Skeletal muscle tissue (tissue), 3 donors: ENCODE measurements at regions not wholly inside any gene's neighbourhood (a gene's known extent, or its start where the extent isn't known, plus 50 kb on each side); places are given as distances from the start of the nearest gene placed in this dataset.

Experiments used
- H3K27ac ChIP-seq: one replicate; pipeline ENCODE4 v1.7.0; 2013; ENCODE audit warnings: mild to moderate bottlenecking, low read depth, low read length, inconsistent platforms
- H3K27me3 ChIP-seq, 3 donors: one replicate each; pipeline ENCODE4 v1.7.0; 2013; ENCODE audit warnings: low read length in 3 of 3; ENCODE audit not compliant: control insufficient read depth in 3 of 3, insufficient read depth in 3 of 3
- H3K36me3 ChIP-seq, 3 donors: one replicate each; pipeline ENCODE4 v1.7.0; 2013; ENCODE audit warnings: low read length in 3 of 3; ENCODE audit not compliant: control insufficient read depth in 3 of 3, insufficient read depth in 3 of 3
- H3K4me1 ChIP-seq, 3 donors: one replicate each; pipeline ENCODE4 v1.7.0; 2013; ENCODE audit warnings: low read length in 3 of 3, mild to moderate bottlenecking in 3 of 3; ENCODE audit not compliant: control insufficient read depth in 3 of 3, insufficient read depth in 3 of 3
- H3K4me3 ChIP-seq, 3 donors: one replicate each; pipeline ENCODE4 v1.7.0; 2013; ENCODE audit warnings: low read length in 3 of 3
- H3K9ac ChIP-seq, 3 donors: one replicate each; pipeline ENCODE4 v1.7.0; 2013; ENCODE audit warnings: low read length in 3 of 3, mild to moderate bottlenecking in 3 of 3, moderate library complexity in 2 of 3, low read depth in 1 of 3
- H3K9me3 ChIP-seq, 3 donors: one replicate each; pipeline ENCODE4 v1.7.0; 2013; ENCODE audit warnings: low read length in 3 of 3; ENCODE audit not compliant: control insufficient read depth in 3 of 3
- donor health status: Osteomylitis.

DNA sequence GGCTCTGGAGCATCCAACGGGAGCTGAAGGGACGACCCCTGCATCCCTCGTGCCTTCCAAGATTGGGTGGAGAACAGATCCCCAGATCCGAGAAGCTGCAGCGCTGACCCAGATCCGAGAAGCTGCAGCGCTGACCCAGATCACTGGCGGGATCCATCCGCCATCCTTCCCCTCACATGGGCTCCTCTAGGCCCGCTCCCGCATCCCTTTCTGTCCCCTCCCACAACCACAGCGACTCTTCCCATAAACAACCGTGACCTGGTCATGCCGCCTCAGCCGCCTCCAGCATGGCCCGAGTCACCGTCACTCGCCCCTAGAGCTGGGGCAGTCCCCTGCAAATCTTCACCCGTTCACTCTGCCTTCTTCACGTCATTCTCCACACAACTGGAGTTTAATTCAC lies 124.9 kb downstream of the UTP18 start:
- peaks cover 0 to 2% (median 0%) of the 10 kb centered on the region in 3 donors for H3K27me3 ChIP-seq
- H3K9me3 ChIP-seq, result no peaks in the 10 kb centered on the region

DNA sequence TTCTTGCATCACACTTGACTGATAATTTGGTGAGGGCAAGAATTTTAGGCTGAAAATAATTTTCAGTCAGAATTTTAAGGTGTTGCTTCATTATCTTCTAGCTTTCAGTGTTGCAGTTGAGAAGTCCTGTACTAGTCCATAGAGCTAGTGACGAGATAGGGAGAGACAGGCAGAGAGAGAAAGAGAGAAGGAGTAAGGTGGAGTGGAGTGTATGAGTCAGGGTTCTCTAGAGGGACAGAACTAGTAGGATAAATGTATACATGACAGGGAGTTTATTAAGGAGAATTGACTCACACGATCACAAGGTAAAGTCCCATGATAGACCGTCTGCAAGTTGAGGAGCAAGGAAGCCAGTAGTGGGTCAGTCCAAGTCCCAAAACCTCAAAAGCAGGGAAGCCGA lies 127.2 kb downstream of the UTP18 start:
- Histone ChIP-seq H3K27me3 (peaks cover 0 to 6% (median 0%) of the 10 kb centered on the region in 3 donors), H3K4me1 (no peaks in the 10 kb centered on the region), H3K9ac (no peak overlapping the region), H3K27ac (no peak overlapping the region), H3K36me3 (no peaks in the 10 kb centered on the region), H3K4me3 (no peak overlapping the region), H3K9me3 (no peaks in the 10 kb centered on the region)

More for the DNA sequence above, 124.9 kb downstream of the UTP18 start:
- Histone ChIP-seq H3K36me3 (no peaks in the 10 kb centered on the region), H3K4me3 (no peak overlapping the region), H3K9ac (no peak overlapping the region), H3K27ac (no peak overlapping the region), H3K4me1 (no peaks in the 10 kb centered on the region)

- Histone ChIP-seq H3K9me3 (no peaks in the 10 kb centered on the region), H3K4me1 (no peaks in the 10 kb centered on the region), H3K9ac (no peak overlapping the region), H3K36me3 (no peaks in the 10 kb centered on the region), H3K27ac (no peak overlapping the region), H3K27me3 (peaks cover 0 to 6% (median 0%) of the 10 kb centered on the region in 3 donors), H3K4me3 (no peak overlapping the region)
Measured at GRCh38 chr17:51387986-51388385, 127.6 kb downstream of the UTP18 start.

- Histone ChIP-seq H3K27ac (no peak overlapping the region), H3K27me3 (peaks cover 0 to 12% (median 0%) of the 10 kb centered on the region in 3 donors), H3K4me3 (no peak overlapping the region), H3K4me1 (no peaks in the 10 kb centered on the region), H3K36me3 (no peaks in the 10 kb centered on the region), H3K9me3 (no peaks in the 10 kb centered on the region), H3K9ac (no peak overlapping the region)
Measured at GRCh38 chr17:51389875-51390274, 129.5 kb downstream of the UTP18 start.

- Histone ChIP-seq H3K9me3 (no peaks in the 10 kb centered on the region), H3K27ac (no peak overlapping the region), H3K4me3 (no peak overlapping the region), H3K27me3 (peaks cover 0 to 12% (median 0%) of the 10 kb centered on the region in 3 donors), H3K9ac (no peak overlapping the region), H3K4me1 (no peaks in the 10 kb centered on the region), H3K36me3 (no peaks in the 10 kb centered on the region)
Measured at GRCh38 chr17:51391982-51392654, 131.8 kb downstream of the UTP18 start.

- Histone ChIP-seq H3K4me3 (no peak overlapping the region), H3K9me3 (no peaks in the 10 kb centered on the region), H3K36me3 (no peaks in the 10 kb centered on the region), H3K9ac (no peak overlapping the region), H3K27me3 (peaks cover 0 to 12% (median 0%) of the 10 kb centered on the region in 3 donors), H3K4me1 (no peaks in the 10 kb centered on the region), H3K27ac (no peak overlapping the region)
Measured at GRCh38 chr17:51395621-51396020, 135.3 kb downstream of the UTP18 start.

DNA sequence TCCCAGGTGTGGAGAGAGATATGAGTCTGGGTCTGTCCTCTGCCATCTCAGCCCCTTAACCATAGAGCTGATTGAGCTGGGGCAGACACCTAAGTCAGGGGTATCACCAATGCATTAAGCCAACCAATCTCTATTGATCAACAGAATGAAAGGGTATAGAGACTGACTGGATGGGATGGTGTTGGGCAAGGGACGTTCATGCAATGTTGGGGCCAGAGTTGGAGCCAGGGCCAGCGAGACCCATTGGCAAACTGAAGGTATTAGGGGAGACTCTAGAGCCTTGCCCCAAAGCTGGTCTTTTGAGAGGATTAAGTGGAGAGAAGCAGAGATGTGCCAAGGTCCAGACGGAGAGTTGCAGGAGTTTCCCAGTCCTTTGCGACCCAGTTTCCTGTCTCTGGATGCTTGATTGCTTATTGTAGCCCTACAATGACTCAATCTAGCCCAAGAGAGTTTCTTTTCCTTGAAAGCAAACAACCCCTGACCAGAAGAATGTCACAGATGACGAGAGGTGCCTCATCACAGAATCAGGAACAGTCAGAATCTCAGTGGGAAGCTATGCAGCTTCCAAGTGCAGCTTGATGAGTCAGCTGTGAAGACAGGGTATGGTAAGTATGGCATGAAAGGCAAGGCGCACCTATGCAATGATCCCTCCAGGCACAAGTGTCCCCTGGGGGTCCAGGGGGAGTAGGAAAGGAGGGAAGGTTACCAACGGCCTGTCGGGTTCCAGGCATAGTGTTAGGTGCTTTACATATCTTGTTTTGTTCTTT lies 137.2 kb downstream of the UTP18 start:
- Histone ChIP-seq H3K9ac (no peak overlapping the region), H3K4me3 (no peak overlapping the region), H3K36me3 (no peaks in the 10 kb centered on the region), H3K27me3 (peaks cover 0 to 9% (median 0%) of the 10 kb centered on the region in 3 donors), H3K4me1 (no peaks in the 10 kb centered on the region), H3K27ac (no peak overlapping the region), H3K9me3 (no peaks in the 10 kb centered on the region)

DNA sequence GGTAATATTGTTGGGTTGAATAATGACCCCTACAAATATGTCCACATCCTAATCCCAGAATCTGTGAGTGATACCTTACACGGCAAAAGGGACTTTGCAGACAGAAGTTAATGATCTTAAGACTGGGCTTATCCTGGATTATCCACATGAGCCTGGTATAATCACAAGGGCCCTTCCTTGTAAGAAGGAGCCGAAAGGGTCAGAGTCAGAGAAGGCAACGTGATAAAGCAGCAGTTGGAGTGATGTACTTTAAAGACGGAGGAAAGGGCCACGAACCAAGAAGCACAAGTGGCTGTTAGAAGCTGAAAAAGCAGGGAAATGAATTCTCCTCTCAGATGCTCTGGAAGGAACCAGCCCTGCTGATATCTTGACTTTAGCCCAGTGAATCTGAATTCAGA lies 137.8 kb downstream of the UTP18 start:
- Histone ChIP-seq H3K4me1 (no peaks in the 10 kb centered on the region), H3K4me3 (no peak overlapping the region), H3K9me3 (no peaks in the 10 kb centered on the region), H3K36me3 (no peaks in the 10 kb centered on the region), H3K27ac (no peak overlapping the region), H3K27me3 (peaks cover 0 to 7% (median 0%) of the 10 kb centered on the region in 3 donors), H3K9ac (no peak overlapping the region)

DNA sequence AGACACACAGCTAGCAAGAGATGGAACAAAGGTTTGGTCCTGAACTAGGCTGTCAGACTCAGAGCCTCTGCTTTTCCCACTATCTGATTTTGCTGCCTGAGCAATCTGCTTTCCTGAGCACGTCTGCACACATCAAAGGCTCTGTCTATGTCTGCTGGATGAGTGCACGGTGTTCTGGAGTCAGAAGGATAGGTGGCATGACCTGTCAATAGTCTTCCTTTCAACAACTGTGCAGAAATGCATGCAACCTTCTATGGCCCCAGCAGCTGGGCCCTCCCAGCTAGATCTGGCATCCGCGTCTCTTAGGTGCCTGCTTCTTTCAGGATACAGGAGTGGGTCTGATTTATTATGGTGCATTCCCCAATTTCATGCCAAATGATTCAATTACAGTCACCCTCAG lies 138.3 kb downstream of the UTP18 start:
- peaks cover 0 to 2% (median 0%) of the 10 kb centered on the region in 3 donors for H3K27me3 ChIP-seq
- no peak overlapping the region for H3K27ac ChIP-seq
- H3K4me3 ChIP-seq, result no peak overlapping the region
- H3K36me3 ChIP-seq, result no peaks in the 10 kb centered on the region
- H3K4me1 ChIP-seq, result no peaks in the 10 kb centered on the region
- H3K9me3 ChIP-seq, result no peaks in the 10 kb centered on the region
- H3K9ac ChIP-seq, result no peak overlapping the region

DNA sequence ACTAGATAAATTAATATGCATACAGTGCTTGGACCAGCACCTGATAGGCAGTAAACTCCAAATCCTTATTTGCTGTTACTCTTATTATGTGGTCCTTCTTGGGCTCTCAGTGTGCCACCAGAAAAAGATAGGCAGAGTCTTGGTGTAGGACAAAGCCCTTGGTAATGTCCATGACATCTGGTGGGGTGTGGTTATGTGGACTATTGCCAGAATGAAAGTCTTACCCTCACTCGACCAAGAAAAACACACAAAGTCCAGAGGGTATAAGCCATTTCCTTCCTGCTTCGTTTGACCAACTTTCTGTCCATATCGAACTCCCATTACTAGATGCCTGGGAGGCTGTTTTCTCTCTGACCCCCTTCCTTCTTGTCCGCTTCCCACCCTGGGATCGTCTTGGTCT lies 140.9 kb downstream of the UTP18 start:
- Histone ChIP-seq H3K36me3 (no peaks in the 10 kb centered on the region), H3K27me3 (peaks cover 0 to 2% (median 0%) of the 10 kb centered on the region in 3 donors), H3K9me3 (no peaks in the 10 kb centered on the region), H3K4me1 (no peaks in the 10 kb centered on the region), H3K9ac (no peak overlapping the region), H3K4me3 (no peak overlapping the region), H3K27ac (no peak overlapping the region)
